ENCODE measurements at regions not wholly inside any gene's neighbourhood (a gene's known extent, or its start where the extent isn't known, plus 50 kb on each side); places are given as distances from the start of the nearest gene placed in this dataset.

DNA sequence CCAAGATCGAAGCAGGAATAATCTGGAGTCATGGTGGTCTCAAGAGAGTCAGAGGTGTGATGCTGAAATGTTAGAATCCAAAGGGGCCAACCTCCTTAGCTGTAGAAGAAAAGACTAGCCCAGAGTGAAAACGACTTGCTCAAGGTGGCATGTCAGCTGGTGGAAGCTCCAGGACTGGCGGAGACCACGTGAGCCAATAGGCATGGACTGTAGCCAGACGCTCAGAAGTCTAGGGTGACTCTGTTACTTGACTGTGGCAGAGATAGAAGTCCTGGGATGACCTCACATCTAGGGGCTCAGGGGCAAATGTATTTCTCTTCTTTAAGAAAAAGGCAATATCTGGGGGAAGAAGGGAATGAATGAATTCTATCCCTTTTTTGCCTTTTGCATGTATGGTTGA is 267.4 kb downstream of the ATG4C start:
- no peak for DNase-seq (ENCODE audit: low read depth, low spot score)
- dilution Hi-C loops (cut with MboI; ENCODE audit: extremely low pct_ligation_motif_present, low sequenced_read_pairs), result no loop called here
- no peaks in the 10 kb centered on the region for H3K4me1 ChIP-seq (ENCODE audit: control insufficient read depth, extremely low read depth, insufficient read depth, low read length)
- H3K4me3 ChIP-seq (ENCODE audit: control insufficient read depth in 2 of 3, extremely low read depth in 1 of 3, insufficient read depth in 2 of 3, low read depth in 1 of 3, low read length in 3 of 3), result no peak overlapping the region
- H4K20me1 ChIP-seq (ENCODE audit: control insufficient read depth, extremely low read depth, insufficient read depth, low read length), result no peaks in the 10 kb centered on the region
- no peaks in the 10 kb centered on the region for H3K9me1 ChIP-seq (ENCODE audit: control insufficient read depth, extremely low read depth, insufficient read depth, low read length)
- H3K36me3 ChIP-seq (ENCODE audit: control insufficient read depth in 2 of 2, extremely low read depth in 1 of 2, insufficient read depth in 2 of 2, low read length in 2 of 2), result no peaks in the 10 kb centered on the region
- H2AFZ ChIP-seq (ENCODE audit: control insufficient read depth, low read length), result no peak overlapping the region
- H3K9me3 ChIP-seq (ENCODE audit: control insufficient read depth, low read depth, low read length), result no peaks in the 10 kb centered on the region
- no peak overlapping the region for H3K9ac ChIP-seq (ENCODE audit: control insufficient read depth, extremely low read depth, insufficient read depth, low read length)
- TF ChIP-seq, protein P1, sequence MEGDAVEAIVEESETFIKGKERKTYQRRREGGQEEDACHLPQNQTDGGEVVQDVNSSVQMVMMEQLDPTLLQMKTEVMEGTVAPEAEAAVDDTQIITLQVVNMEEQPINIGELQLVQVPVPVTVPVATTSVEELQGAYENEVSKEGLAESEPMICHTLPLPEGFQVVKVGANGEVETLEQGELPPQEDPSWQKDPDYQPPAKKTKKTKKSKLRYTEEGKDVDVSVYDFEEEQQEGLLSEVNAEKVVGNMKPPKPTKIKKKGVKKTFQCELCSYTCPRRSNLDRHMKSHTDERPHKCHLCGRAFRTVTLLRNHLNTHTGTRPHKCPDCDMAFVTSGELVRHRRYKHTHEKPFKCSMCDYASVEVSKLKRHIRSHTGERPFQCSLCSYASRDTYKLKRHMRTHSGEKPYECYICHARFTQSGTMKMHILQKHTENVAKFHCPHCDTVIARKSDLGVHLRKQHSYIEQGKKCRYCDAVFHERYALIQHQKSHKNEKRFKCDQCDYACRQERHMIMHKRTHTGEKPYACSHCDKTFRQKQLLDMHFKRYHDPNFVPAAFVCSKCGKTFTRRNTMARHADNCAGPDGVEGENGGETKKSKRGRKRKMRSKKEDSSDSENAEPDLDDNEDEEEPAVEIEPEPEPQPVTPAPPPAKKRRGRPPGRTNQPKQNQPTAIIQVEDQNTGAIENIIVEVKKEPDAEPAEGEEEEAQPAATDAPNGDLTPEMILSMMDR (optimal IDR thresholded peaks at IDR 0.05 in 1 of 3, IDR thresholded peaks at IDR 0.05 in 1 of 3, conservative IDR thresholded peaks at IDR 0.05 in 1 of 3; ENCODE audit: extremely low read depth in 1 of 3, insufficient read depth in 2 of 3, low read length in 3 of 3), result no peak
- TF ChIP-seq EZH2 (IDR thresholded peaks at IDR 0.05; ENCODE audit: low read length), result no peak
- FAIRE-seq, result no peak
- H3K79me2 ChIP-seq (ENCODE audit: control insufficient read depth, insufficient read depth, low read length), result no peaks in the 10 kb centered on the region
- no peak overlapping the region for H3K4me2 ChIP-seq (ENCODE audit: control insufficient read depth, extremely low read depth, insufficient read depth, low read depth, low read length)
- H3K27me3 ChIP-seq (ENCODE audit: control insufficient read depth, extremely low read depth, insufficient read depth, low read length), result no peaks in the 10 kb centered on the region
- no peak overlapping the region for H3K27ac ChIP-seq (ENCODE audit: control insufficient read depth, insufficient read depth, low read length)

DNA sequence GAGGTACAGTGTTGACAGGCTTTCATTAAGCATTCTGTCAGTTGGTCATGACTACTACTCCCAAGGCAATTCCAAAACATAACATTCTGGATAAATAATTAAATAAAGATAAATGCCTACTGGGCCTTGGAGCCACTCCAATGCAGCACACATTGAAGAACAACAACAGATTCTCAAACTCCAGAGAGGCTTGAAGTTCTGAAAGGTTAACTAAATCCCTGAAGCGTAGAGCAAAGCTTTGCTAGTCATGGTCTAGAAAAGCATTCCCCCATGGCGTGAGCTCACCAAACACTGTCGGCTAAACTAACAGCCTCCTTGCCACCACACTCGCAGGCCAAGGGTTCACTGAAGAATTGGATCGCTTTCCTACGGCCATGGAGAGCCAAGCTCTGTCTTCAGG is 268.0 kb downstream of the ATG4C start:
- no peak overlapping the region for H3K9ac ChIP-seq (ENCODE audit: control insufficient read depth, extremely low read depth, insufficient read depth, low read length)

More for the DNA sequence above, 268.0 kb downstream of the ATG4C start:
- no peaks in the 10 kb centered on the region for H3K36me3 ChIP-seq (ENCODE audit: control insufficient read depth in 2 of 2, extremely low read depth in 1 of 2, insufficient read depth in 2 of 2, low read length in 2 of 2)
- no peaks in the 10 kb centered on the region for H4K20me1 ChIP-seq (ENCODE audit: control insufficient read depth, extremely low read depth, insufficient read depth, low read length)
- H3K27me3 ChIP-seq (ENCODE audit: control insufficient read depth, extremely low read depth, insufficient read depth, low read length), result no peaks in the 10 kb centered on the region
- no peak for TF ChIP-seq EZH2 (IDR thresholded peaks at IDR 0.05; ENCODE audit: low read length)
- TF ChIP-seq, protein P1 (optimal IDR thresholded peaks at IDR 0.05 in 1 of 3, IDR thresholded peaks at IDR 0.05 in 1 of 3, conservative IDR thresholded peaks at IDR 0.05 in 1 of 3; ENCODE audit: extremely low read depth in 1 of 3, insufficient read depth in 2 of 3, low read length in 3 of 3), result no peak
- no peak overlapping the region for H3K4me3 ChIP-seq (ENCODE audit: control insufficient read depth in 2 of 3, extremely low read depth in 1 of 3, insufficient read depth in 2 of 3, low read depth in 1 of 3, low read length in 3 of 3)
- dilution Hi-C loops (cut with MboI; ENCODE audit: extremely low pct_ligation_motif_present, low sequenced_read_pairs), result no loop called here
- DNase-seq (ENCODE audit: low read depth, low spot score) (no peak), FAIRE-seq (no peak)
- H3K9me1 ChIP-seq (ENCODE audit: control insufficient read depth, extremely low read depth, insufficient read depth, low read length), result no peaks in the 10 kb centered on the region
- H3K9me3 ChIP-seq (ENCODE audit: control insufficient read depth, low read depth, low read length), result no peaks in the 10 kb centered on the region
- no peak overlapping the region for H3K27ac ChIP-seq (ENCODE audit: control insufficient read depth, insufficient read depth, low read length)
- H3K4me1 ChIP-seq (ENCODE audit: control insufficient read depth, extremely low read depth, insufficient read depth, low read length), result no peaks in the 10 kb centered on the region
- no peaks in the 10 kb centered on the region for H3K79me2 ChIP-seq (ENCODE audit: control insufficient read depth, insufficient read depth, low read length)
- no peak overlapping the region for H2AFZ ChIP-seq (ENCODE audit: control insufficient read depth, low read length)
- H3K4me2 ChIP-seq (ENCODE audit: control insufficient read depth, extremely low read depth, insufficient read depth, low read depth, low read length), result no peak overlapping the region

Data from keratinocyte (primary cell).